GM19468 (cell line): ENCODE measurements at regions not wholly inside any gene's neighbourhood (a gene's known extent, or its start where the extent isn't known, plus 50 kb on each side); places are given as distances from the start of the nearest gene placed in this dataset.

ENCODE experiments used
- ATAC-seq: cut with Tn5 transposase; IDR thresholded peaks from one replicate; pipeline ENCODE4 v1.9.1; 2021; ENCODE audit warnings: mild to moderate bottlenecking, moderate library complexity, moderate number of reproducible peaks; ENCODE audit not compliant: unreplicated experiment; ENCODE audit errors: extremely low read depth

GRCh38 chr4:107255596-107255995, 219.5 kb upstream of the DKK2 start:
- no peak for ATAC-seq

DNA sequence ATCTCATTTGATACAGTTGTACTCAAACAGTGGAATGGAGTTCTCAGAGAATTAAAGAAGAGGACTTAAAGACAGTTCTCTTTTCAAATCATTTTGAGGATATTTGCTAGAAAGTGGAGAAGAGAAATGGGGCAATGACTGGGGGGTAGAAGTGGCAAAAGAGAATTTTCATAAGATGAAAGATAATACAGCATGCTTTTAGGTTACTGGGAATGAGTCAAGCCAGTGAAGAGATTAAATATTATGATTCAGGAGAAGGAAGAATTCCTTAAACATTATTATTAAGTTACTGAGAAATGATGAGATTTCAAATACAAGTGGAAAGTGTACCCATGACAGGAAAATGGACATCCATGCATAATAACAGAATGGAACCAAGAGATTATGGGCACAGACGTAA, 219.0 kb upstream of the DKK2 start:
- no peak for ATAC-seq

GRCh38 chr4:107253579-107254068, 217.5 kb upstream of the DKK2 start:
- ATAC-seq, result no peak

- no peak for ATAC-seq
Observed at GRCh38 chr4:107253090-107253489, 217.0 kb upstream of the DKK2 start.

DNA sequence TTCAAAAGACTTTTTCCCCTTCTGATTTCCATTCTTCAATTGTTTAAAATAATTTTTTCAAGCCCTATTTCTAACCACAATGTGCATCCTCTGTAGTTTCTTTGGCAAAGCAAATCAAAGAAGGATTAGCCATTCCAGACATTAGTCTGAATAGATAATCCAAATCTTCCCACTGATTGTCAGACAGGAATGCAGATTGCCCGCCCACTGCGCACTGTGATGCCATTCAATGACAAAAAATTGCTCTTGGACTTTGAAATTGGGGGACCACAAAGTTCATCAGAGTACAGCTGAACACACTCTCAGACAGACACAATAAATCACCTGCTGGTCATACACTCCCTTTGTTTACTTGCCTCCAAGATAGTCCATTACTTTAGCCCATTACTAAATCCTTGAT, 216.5 kb upstream of the DKK2 start:
- no peak for ATAC-seq

DNA sequence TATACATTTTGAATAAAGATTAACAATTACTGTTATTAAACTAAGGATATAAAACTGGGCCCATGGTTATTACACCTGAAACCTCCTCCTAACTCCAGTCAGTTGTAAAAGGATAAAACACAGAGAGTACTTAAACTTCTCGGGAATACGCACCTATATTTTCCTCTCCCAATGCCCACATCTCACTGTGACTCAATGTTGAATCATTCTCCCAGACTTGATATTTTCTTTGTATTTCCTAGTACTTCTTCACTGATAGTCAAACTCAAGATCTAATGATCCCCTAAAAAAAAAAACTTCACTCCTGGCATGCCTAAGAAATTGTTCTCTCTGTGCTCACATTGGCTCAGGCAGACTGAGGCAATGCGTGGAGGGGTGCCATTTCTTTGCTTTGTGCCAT, 212.5 kb upstream of the DKK2 start:
- ATAC-seq, result no peak

GRCh38 chr4:107247738-107248137, 211.6 kb upstream of the DKK2 start:
- no peak for ATAC-seq

DNA sequence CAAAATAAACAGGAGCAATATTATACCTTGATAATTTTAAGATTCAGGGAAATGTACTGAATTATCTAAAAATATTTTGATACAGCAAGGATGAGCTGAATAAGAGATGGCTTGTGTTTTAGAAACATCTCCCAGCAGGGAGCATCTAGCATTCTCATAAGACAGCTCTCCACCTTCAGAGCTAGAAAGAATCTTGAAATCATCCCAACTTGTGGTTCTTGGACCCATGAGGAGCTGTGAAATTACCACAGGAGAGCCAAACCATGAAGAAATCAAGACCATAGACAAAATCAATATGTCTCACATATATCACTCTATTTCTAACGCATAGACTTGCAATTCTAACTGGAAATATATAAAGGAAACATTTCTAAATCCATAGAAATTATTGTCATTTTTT, 210.6 kb upstream of the DKK2 start:
- no peak for ATAC-seq

DNA sequence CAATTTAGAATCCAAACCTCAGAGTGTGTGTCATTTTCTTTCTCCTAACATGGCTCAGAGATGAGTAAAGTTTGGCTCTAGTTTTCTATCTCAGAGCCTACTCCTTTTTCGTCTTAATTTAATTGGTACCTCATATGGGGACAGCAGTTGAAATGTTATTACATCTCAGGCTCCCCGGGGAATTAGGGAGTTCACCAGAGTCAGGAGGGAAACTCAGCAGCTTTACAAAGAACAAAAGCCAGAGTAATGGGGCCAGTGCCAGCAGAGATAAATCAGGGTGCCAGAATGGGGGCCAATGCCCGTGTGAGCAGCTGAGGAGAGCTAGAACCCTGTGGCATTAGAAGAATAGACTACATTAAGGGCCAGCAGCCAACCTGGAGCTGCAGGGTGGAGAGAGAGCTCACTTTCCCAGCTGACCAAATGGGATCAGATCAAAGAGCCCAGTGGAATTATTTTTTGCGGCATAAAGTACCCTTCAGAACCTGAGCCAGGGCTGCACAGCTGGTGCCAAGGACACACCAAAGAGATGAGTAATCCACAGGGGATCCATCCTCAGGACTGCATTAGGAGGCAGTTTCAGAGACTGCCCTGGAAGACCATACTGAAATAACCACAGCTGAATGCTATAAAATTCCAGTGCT, 207.1 kb upstream of the DKK2 start:
- no peak for ATAC-seq

GRCh38 chr4:107220976-107221375, 184.9 kb upstream of the DKK2 start:
- ATAC-seq, result no peak

DNA sequence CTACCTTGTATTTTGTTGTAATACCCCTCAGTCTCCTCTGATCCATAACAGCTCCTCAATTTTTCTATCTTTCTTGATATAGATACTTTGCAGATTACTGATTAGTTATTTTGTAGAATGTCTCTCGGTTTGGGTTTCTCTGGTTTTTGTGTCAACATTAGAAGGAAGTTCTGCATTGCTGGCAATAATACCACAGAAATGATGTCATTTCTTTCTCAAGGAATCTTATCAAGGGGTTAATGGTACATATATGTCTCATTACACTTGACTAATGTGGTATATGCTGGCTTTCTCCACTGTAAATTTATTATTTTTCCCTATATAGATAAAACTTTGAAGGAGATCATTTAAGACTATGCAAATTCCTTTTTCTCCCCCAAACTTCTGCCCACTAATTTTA, 183.6 kb upstream of the DKK2 start:
- no peak for ATAC-seq

GRCh38 chr4:107216379-107216778, 180.3 kb upstream of the DKK2 start:
- ATAC-seq, result no peak

- no peak for ATAC-seq
Observed at GRCh38 chr4:107215222-107215621, 179.1 kb upstream of the DKK2 start.

- no peak for ATAC-seq
Observed at GRCh38 chr4:107213880-107214279, 177.8 kb upstream of the DKK2 start.

GRCh38 chr4:107213410-107213809, 177.3 kb upstream of the DKK2 start:
- no peak for ATAC-seq

- ATAC-seq, result no peak
Observed at GRCh38 chr4:107212565-107212964, 176.5 kb upstream of the DKK2 start.

DNA sequence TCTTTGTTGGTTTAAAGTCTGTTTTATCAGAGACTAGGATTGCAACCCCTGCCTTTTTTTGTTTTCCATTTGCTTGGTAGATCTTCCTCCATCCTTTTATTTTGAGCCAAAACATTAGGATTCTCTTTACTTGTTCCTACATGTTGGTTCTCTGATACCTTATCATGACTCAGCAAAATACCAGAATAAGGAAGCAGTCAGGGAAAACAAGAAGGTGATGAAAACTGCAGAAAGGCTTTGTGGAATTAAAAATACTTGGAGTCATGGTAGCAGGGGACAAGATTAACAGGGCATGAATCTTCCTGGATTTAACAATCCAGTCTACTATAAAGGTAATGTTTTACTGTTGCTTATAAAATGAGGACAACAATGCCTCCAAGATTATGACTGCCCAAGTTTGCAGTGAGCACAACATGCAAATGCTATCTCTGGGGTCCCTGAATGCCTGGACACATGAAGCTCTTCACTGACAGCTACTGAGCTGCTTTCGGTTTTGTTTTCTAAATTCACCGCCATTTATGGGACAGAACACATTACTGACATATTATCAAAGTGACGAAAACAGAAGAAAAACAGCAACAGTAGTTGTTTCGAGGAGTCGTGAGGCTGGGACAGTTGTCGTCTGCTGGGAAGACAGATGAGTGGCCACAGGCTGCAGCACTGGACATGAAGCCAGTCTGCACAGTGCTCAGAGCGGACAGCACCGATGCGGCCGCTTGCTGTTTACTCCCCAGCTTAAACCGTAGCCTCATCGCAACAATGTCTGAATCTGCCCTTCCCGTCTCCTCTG, 174.5 kb upstream of the DKK2 start:
- ATAC-seq, result no peak

- ATAC-seq, result no peak
Observed at GRCh38 chr4:107203733-107204132, 167.6 kb upstream of the DKK2 start.

DNA sequence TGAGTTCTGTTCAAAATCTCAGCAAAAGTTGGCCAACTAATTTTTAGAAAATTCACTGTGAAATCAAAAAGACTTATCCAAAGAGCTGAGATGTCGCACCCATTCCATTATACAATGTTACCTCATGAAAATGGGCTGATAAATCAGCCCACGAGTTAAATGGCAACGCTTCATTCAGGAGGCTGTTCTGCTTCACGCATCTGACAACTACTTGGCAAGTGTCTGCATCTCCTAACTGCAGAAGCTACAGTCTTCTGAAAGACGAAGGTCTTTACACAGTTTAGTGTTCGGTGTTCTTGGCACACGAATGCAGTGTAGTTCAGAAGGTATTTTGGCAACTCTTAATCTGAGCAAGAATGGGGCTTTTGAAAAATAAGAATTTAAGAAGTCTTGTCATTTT, 166.6 kb upstream of the DKK2 start:
- ATAC-seq, result no peak

DNA sequence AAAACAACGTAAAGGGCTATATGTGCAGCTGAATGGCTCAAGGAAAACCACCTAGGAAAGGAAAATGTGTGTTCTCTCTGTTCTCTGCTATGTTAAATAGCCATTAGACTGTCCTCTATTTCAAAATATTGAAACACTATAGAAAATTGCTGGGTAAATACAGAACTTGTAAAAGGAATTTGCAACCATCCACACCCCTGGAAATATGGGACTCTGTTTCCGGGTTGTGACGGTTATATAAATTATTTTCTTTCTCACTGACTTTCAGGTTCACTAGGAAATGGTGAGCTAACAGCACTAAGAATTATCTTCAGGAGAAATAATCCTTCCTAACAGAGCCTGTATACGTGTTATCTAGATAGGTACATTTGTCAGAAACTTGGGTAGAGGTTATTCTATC, 161.0 kb upstream of the DKK2 start:
- no peak for ATAC-seq

GRCh38 chr4:107196312-107196711, 160.2 kb upstream of the DKK2 start:
- no peak for ATAC-seq

DNA sequence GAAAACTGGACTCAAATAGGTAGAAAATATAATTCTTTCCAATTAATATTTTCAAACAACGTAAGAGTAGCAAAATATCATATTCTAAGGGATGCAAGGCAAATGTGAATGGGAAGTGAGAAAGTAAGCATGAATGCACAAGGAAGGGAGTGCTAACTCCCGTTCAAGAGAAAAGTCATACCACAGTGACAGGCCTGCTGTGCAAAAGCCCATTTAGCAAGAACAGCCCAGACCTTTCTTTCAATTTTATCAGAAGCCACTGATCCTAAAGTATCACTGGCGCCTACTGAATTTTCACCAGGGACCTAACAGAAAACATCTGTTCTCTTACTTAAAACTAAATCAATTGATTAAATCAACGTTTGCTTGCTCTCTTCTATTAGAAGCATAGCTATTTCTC, 157.9 kb upstream of the DKK2 start:
- ATAC-seq, result no peak
